ENCODE measurements at regions not wholly inside any gene's neighbourhood (a gene's known extent, or its start where the extent isn't known, plus 50 kb on each side); places are given as distances from the start of the nearest gene placed in this dataset.

GRCh38 chr5:68077349-68077894 lies 138.1 kb upstream of the PIK3R1 start:
- Mint-ChIP-seq H3K36me3 (ENCODE audit: low read depth) (no peaks in the 10 kb centered on the region), H3K4me3 (no peak overlapping the region), H3K9me3 (no peaks in the 10 kb centered on the region), H3K27me3 (no peaks in the 10 kb centered on the region), H3K27ac (no peak overlapping the region), H3K4me1 (ENCODE audit: low read depth) (no peaks in the 10 kb centered on the region)
- intact Hi-C loops (cut with micrococcal nuclease), result no loop called here
- TF ChIP-seq CTCF (IDR thresholded peaks at IDR 0.05), result no peak
- ChIA-PET CTCF (interaction anchor here (0.6 to 0.9 kb wide), 2 partner anchors 98 to 192 kb away, joined by 3 read pairs; no protein-coding TSS in a partner anchor), POLR2A (no interaction called here)
- DNase-seq, result no peak
- no peak for ATAC-seq

- Mint-ChIP-seq H3K9me3 (no peaks in the 10 kb centered on the region), H3K27ac (no peak overlapping the region), H3K36me3 (ENCODE audit: low read depth) (no peaks in the 10 kb centered on the region), H3K4me1 (ENCODE audit: low read depth) (peaks cover 13% of the 10 kb centered on the region), H3K4me3 (no peak overlapping the region), H3K27me3 (no peaks in the 10 kb centered on the region)
- POLR2A ChIA-PET, result no interaction called here
- CTCF ChIA-PET, result no interaction called here
- no peak for TF ChIP-seq CTCF (IDR thresholded peaks at IDR 0.05)
- ATAC-seq (no peak), DNase-seq (no peak)
- intact Hi-C loops (cut with micrococcal nuclease), result no loop called here
Measured at GRCh38 chr5:68074633-68075032, 140.9 kb upstream of the PIK3R1 start.

GRCh38 chr5:68074048-68074632 lies 141.4 kb upstream of the PIK3R1 start:
- CTCF ChIA-PET, result no interaction called here
- DNase-seq (no peak), ATAC-seq (no peak)
- no peak for TF ChIP-seq CTCF (IDR thresholded peaks at IDR 0.05)
- H3K4me3 Mint-ChIP-seq, result no peak overlapping the region
- no peaks in the 10 kb centered on the region for H3K9me3 Mint-ChIP-seq
- POLR2A ChIA-PET, result no interaction called here
- peaks cover 13% of the 10 kb centered on the region for H3K4me1 Mint-ChIP-seq (ENCODE audit: low read depth)
- intact Hi-C loops (cut with micrococcal nuclease), result no loop called here
- no peak overlapping the region for H3K27ac Mint-ChIP-seq
- H3K36me3 Mint-ChIP-seq (ENCODE audit: low read depth), result no peaks in the 10 kb centered on the region
- H3K27me3 Mint-ChIP-seq, result no peaks in the 10 kb centered on the region

GRCh38 chr5:68071736-68072135 lies 143.8 kb upstream of the PIK3R1 start:
- DNase-seq, result no peak
- no peaks in the 10 kb centered on the region for H3K27me3 Mint-ChIP-seq
- CTCF ChIA-PET, result no interaction called here
- POLR2A ChIA-PET, result no interaction called here
- intact Hi-C loops (cut with micrococcal nuclease), result no loop called here
- H3K9me3 Mint-ChIP-seq, result no peaks in the 10 kb centered on the region
- no peak overlapping the region for H3K4me3 Mint-ChIP-seq
- ATAC-seq, result no peak
- H3K27ac Mint-ChIP-seq, result no peak overlapping the region
- H3K36me3 Mint-ChIP-seq (ENCODE audit: low read depth), result no peaks in the 10 kb centered on the region
- no peak for TF ChIP-seq CTCF (IDR thresholded peaks at IDR 0.05)
- H3K4me1 Mint-ChIP-seq (ENCODE audit: low read depth), result peaks cover 13% of the 10 kb centered on the region

GRCh38 chr5:68071282-68071632 lies 144.3 kb upstream of the PIK3R1 start:
- no peaks in the 10 kb centered on the region for H3K27me3 Mint-ChIP-seq
- peaks cover 13% of the 10 kb centered on the region for H3K4me1 Mint-ChIP-seq (ENCODE audit: low read depth)
- TF ChIP-seq CTCF (IDR thresholded peaks at IDR 0.05), result no peak
- CTCF ChIA-PET, result no interaction called here
- POLR2A ChIA-PET, result no interaction called here
- intact Hi-C loops (cut with micrococcal nuclease), result no loop called here
- ATAC-seq (no peak), DNase-seq (no peak)
- H3K36me3 Mint-ChIP-seq (ENCODE audit: low read depth), result no peaks in the 10 kb centered on the region
- H3K9me3 Mint-ChIP-seq, result no peaks in the 10 kb centered on the region
- no peak overlapping the region for H3K4me3 Mint-ChIP-seq
- H3K27ac Mint-ChIP-seq, result no peak overlapping the region
